H1 (cell line): ENCODE measurements at regions not wholly inside any gene's neighbourhood (a gene's known extent, or its start where the extent isn't known, plus 50 kb on each side); places are given as distances from the start of the nearest gene placed in this dataset.

Experiments
- CBX8 ChIP-seq: fragments of 300-800, 300-1000 bp; sonication (generic); IDR thresholded peaks from 2 replicates; pipeline ENCODE4 v1.7.1; 2016; ENCODE audit warnings: low read depth, low read length, borderline replicate concordance
- SRF ChIP-seq: IDR thresholded peaks from 2 replicates; pipeline ENCODE4 v1.6.1; 2011; ENCODE audit warnings: mild to moderate bottlenecking, low read depth, low read length, moderate library complexity
- TF ChIP-seq, protein P1 (sequence below): fragments of 300-600 bp; sonication (generic); IDR thresholded peaks from 2 replicates; pipeline ENCODE4 v1.7.1; 2012; ENCODE audit warnings: low read length, moderate library complexity, mild to moderate bottlenecking, inconsistent platforms; ENCODE audit not compliant: insufficient replicate concordance

DNA sequence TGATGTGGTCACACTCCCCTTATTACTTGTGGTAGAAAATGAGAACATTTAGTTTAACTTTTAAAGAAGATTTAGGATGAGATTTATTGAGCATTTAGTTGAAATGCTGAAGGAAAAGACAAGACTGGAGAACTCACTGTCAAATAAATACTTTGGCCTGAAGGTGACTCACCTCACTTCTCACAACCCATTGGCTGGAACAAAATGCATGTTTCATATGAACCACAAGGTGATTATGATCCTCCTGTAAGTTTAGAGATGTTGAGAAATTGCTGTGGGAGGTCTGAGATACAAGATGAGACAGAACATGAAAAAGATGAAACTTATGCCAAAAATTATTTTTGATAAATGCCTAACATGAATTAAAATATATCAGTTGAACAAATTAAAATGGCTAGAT, 1004.5 kb downstream of the SOCS6 start (continued):
- TF ChIP-seq SRF (no peak), CBX8 (no peak)
- TF ChIP-seq, protein P1, sequence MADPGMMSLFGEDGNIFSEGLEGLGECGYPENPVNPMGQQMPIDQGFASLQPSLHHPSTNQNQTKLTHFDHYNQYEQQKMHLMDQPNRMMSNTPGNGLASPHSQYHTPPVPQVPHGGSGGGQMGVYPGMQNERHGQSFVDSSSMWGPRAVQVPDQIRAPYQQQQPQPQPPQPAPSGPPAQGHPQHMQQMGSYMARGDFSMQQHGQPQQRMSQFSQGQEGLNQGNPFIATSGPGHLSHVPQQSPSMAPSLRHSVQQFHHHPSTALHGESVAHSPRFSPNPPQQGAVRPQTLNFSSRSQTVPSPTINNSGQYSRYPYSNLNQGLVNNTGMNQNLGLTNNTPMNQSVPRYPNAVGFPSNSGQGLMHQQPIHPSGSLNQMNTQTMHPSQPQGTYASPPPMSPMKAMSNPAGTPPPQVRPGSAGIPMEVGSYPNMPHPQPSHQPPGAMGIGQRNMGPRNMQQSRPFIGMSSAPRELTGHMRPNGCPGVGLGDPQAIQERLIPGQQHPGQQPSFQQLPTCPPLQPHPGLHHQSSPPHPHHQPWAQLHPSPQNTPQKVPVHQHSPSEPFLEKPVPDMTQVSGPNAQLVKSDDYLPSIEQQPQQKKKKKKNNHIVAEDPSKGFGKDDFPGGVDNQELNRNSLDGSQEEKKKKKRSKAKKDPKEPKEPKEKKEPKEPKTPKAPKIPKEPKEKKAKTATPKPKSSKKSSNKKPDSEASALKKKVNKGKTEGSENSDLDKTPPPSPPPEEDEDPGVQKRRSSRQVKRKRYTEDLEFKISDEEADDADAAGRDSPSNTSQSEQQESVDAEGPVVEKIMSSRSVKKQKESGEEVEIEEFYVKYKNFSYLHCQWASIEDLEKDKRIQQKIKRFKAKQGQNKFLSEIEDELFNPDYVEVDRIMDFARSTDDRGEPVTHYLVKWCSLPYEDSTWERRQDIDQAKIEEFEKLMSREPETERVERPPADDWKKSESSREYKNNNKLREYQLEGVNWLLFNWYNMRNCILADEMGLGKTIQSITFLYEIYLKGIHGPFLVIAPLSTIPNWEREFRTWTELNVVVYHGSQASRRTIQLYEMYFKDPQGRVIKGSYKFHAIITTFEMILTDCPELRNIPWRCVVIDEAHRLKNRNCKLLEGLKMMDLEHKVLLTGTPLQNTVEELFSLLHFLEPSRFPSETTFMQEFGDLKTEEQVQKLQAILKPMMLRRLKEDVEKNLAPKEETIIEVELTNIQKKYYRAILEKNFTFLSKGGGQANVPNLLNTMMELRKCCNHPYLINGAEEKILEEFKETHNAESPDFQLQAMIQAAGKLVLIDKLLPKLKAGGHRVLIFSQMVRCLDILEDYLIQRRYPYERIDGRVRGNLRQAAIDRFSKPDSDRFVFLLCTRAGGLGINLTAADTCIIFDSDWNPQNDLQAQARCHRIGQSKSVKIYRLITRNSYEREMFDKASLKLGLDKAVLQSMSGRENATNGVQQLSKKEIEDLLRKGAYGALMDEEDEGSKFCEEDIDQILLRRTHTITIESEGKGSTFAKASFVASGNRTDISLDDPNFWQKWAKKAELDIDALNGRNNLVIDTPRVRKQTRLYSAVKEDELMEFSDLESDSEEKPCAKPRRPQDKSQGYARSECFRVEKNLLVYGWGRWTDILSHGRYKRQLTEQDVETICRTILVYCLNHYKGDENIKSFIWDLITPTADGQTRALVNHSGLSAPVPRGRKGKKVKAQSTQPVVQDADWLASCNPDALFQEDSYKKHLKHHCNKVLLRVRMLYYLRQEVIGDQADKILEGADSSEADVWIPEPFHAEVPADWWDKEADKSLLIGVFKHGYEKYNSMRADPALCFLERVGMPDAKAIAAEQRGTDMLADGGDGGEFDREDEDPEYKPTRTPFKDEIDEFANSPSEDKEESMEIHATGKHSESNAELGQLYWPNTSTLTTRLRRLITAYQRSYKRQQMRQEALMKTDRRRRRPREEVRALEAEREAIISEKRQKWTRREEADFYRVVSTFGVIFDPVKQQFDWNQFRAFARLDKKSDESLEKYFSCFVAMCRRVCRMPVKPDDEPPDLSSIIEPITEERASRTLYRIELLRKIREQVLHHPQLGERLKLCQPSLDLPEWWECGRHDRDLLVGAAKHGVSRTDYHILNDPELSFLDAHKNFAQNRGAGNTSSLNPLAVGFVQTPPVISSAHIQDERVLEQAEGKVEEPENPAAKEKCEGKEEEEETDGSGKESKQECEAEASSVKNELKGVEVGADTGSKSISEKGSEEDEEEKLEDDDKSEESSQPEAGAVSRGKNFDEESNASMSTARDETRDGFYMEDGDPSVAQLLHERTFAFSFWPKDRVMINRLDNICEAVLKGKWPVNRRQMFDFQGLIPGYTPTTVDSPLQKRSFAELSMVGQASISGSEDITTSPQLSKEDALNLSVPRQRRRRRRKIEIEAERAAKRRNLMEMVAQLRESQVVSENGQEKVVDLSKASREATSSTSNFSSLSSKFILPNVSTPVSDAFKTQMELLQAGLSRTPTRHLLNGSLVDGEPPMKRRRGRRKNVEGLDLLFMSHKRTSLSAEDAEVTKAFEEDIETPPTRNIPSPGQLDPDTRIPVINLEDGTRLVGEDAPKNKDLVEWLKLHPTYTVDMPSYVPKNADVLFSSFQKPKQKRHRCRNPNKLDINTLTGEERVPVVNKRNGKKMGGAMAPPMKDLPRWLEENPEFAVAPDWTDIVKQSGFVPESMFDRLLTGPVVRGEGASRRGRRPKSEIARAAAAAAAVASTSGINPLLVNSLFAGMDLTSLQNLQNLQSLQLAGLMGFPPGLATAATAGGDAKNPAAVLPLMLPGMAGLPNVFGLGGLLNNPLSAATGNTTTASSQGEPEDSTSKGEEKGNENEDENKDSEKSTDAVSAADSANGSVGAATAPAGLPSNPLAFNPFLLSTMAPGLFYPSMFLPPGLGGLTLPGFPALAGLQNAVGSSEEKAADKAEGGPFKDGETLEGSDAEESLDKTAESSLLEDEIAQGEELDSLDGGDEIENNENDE, result no peak
